Fibroblast of lung (primary cell): ENCODE measurements at regions not wholly inside any gene's neighbourhood (a gene's known extent, or its start where the extent isn't known, plus 50 kb on each side); places are given as distances from the start of the nearest gene placed in this dataset.

ENCODE experiments used
- CTCF ChIP-seq, 2 donors: IDR thresholded peaks in 1 of 2; conservative IDR thresholded peaks in 1 of 2; 1 replicate in 1 of 2; 2 replicates in 1 of 2; pipeline ENCODE4 v1.5.1; 2011 to 2012; ENCODE audit warnings: low read length in 2 of 2, control low read depth in 1 of 2, inconsistent platforms in 1 of 2, low read depth in 1 of 2, mild to moderate bottlenecking in 1 of 2
- EZH2 ChIP-seq: IDR thresholded peaks from 2 replicates; pipeline ENCODE4 v1.5.1; 2012; ENCODE audit warnings: low read length, control low read depth, mild to moderate bottlenecking; ENCODE audit errors: missing control alignments

DNA sequence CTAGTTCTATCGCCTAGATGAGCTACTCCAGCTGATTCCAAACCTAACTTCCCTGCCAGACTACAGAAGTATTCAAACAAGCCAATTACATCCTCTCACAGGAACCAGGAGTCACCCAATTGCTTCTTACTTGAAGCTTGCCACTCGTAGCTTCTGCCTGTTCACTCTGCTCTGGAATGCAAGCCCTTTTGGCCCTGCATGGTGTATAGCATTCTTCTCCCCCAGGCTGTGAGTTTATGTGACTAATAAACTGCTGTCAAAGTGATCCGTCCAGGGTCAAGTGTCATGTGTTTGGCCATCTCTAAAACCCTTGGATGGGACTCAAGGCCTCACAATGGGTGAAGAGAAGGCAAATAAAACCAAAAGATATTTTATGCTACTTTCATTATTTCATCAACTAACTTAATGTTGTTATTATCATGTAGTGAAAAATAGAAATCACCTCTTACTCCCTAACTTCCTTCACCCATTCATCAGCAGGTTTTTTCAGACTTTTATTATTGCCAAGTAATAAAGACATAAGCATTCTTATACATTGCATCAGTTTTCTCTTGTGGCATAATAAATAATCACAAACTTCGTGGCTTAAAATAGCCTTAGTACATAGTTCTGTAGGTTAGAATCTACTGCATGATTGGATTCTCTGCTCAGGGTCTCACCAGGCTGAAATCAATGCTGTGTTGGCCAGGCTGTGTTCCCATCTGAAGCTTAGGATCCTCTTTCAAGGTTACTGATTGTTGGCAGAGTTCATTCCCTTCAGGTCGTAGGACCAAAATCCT lies 1981.7 kb upstream of the FLRT2 start:
- no peak for TF ChIP-seq CTCF (conservative IDR thresholded peaks at IDR 0.05 in 1 of 2, IDR thresholded peaks at IDR 0.05 in 1 of 2; ENCODE audit: low read depth in 1 of 2, low read length in 2 of 2)
- TF ChIP-seq EZH2 = no peak
